HepG2 (cell line): ENCODE measurements at regions not wholly inside any gene's neighbourhood (a gene's known extent, or its start where the extent isn't known, plus 50 kb on each side); places are given as distances from the start of the nearest gene placed in this dataset.

Experiments
- MAFF ChIP-seq: IDR thresholded peaks from 2 replicates; pipeline ENCODE4 v1.6.1; 2011; ENCODE audit warnings: low read depth, low read length, improper control_type of control experiment
- MTF2 ChIP-seq: sonication (generic); formaldehyde crosslinking; IDR thresholded peaks from 2 replicates; pipeline ENCODE4 v1.5.0; 2020; ENCODE audit warnings: missing genetic modification reagents, borderline replicate concordance
- YY1 ChIP-seq: IDR thresholded peaks from 2 replicates; pipeline ENCODE4 v1.6.1; 2011; ENCODE audit warnings: low read length, low read depth, moderate library complexity, mild to moderate bottlenecking; ENCODE audit not compliant: insufficient read depth, insufficient replicate concordance
- TF ChIP-seq, protein P1 (sequence below): IDR thresholded peaks from 2 replicates; pipeline ENCODE4 v1.6.1; 2016; ENCODE audit warnings: low read depth, borderline replicate concordance
- TF ChIP-seq, protein P2 (sequence below): sonication (generic); formaldehyde crosslinking; IDR thresholded peaks from 2 replicates; pipeline ENCODE4 v1.5.1; 2020; ENCODE audit warnings: mild to moderate bottlenecking, missing genetic modification reagents

DNA sequence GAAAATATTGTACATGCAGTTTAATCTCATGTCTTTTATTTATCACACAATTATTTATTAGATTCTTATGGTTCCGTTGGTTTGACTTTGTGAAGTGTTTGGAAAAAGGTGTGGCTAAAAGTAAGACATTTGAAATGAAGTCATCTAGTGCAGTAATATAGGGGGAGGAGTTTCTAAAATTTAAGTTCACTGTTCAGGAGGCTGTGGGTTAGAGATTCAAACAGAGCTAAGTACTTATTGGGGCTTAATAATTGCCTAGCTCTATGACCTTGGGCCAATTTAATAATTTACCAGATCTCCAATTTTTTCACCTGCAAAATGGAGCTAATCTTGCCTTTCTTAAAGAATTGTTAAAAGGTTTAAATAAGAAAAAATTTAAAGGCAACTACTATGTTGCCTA is 144.6 kb downstream of the NDFIP2 start:
- TF ChIP-seq, protein P1, sequence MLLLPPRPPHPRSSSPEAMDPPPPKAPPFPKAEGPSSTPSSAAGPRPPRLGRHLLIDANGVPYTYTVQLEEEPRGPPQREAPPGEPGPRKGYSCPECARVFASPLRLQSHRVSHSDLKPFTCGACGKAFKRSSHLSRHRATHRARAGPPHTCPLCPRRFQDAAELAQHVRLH (CRISPR knock-in tag): no peak
- TF ChIP-seq YY1 (no peak), MTF2 (CRISPR knock-in tag) (no peak), MAFF (no peak)
- TF ChIP-seq, protein P2, sequence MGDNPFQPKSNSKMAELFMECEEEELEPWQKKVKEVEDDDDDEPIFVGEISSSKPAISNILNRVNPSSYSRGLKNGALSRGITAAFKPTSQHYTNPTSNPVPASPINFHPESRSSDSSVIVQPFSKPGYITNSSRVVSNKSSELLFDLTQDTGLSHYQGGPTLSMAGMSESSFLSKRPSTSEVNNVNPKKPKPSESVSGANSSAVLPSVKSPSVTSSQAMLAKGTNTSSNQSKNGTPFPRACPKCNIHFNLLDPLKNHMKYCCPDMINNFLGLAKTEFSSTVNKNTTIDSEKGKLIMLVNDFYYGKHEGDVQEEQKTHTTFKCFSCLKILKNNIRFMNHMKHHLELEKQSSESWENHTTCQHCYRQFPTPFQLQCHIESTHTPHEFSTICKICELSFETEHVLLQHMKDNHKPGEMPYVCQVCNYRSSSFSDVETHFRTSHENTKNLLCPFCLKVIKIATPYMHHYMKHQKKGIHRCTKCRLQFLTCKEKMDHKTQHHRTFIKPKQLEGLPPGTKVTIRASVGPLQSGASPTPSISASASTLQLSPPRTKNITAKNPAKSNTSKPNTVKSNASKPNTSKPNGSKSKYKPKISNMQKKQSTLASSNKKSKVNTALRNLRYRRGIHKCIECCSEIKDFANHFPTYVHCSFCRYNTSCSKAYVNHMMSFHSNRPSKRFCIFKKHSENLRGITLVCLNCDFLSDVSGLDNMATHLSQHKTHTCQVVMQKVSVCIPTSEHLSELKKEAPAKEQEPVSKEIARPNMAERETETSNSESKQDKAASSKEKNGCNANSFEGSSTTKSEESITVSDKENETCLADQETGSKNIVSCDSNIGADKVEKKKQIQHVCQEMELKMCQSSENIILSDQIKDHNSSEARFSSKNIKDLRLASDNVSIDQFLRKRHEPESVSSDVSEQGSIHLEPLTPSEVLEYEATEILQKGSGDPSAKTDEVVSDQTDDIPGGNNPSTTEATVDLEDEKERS (CRISPR knock-in tag): no peak
